GF-D8 (cell line): ENCODE measurements at regions not wholly inside any gene's neighbourhood (a gene's known extent, or its start where the extent isn't known, plus 50 kb on each side); places are given as distances from the start of the nearest gene placed in this dataset.

Experiments
- DNase-seq: peaks from one replicate; lab custom pipeline; 2025; lab: John Stamatoyannopoulos, UW

- no peak for DNase-seq
Observed at GRCh38 chr3:6097556-6097955, 763.4 kb upstream of the GRM7 start.

GRCh38 chr3:6098516-6099157, 762.3 kb upstream of the GRM7 start:
- DNase-seq, result no peak

GRCh38 chr3:6099458-6100075, 761.3 kb upstream of the GRM7 start:
- no peak for DNase-seq

GRCh38 chr3:6105187-6105586, 755.7 kb upstream of the GRM7 start:
- no peak for DNase-seq

GRCh38 chr3:6108957-6109356, 752.0 kb upstream of the GRM7 start:
- no peak for DNase-seq

GRCh38 chr3:6110451-6110850, 750.5 kb upstream of the GRM7 start:
- DNase-seq, result no peak

GRCh38 chr3:6112546-6112945, 748.4 kb upstream of the GRM7 start:
- DNase-seq, result no peak

- DNase-seq, result no peak
Observed at GRCh38 chr3:6113338-6113737, 747.6 kb upstream of the GRM7 start.

- DNase-seq, result no peak
Observed at GRCh38 chr3:6119367-6119766, 741.5 kb upstream of the GRM7 start.

- DNase-seq, result no peak
Observed at GRCh38 chr3:6120786-6121185, 740.1 kb upstream of the GRM7 start.

GRCh38 chr3:6124875-6125274, 736.0 kb upstream of the GRM7 start:
- no peak for DNase-seq

GRCh38 chr3:6125520-6125919, 735.4 kb upstream of the GRM7 start:
- no peak for DNase-seq

- DNase-seq, result no peak
Observed at GRCh38 chr3:6132684-6133432, 728.1 kb upstream of the GRM7 start.

- no peak for DNase-seq
Observed at GRCh38 chr3:6142707-6143106, 718.2 kb upstream of the GRM7 start.

GRCh38 chr3:6147883-6148282, 713.0 kb upstream of the GRM7 start:
- DNase-seq, result no peak

GRCh38 chr3:6155650-6156338, 705.1 kb upstream of the GRM7 start:
- DNase-seq, result no peak

GRCh38 chr3:6165951-6166350, 695.0 kb upstream of the GRM7 start:
- no peak for DNase-seq

GRCh38 chr3:6168256-6168655, 692.7 kb upstream of the GRM7 start:
- peak; percentile 19 for DNase-seq

GRCh38 chr3:6172871-6173642, 687.9 kb upstream of the GRM7 start:
- DNase-seq, result no peak

- no peak for DNase-seq
Observed at GRCh38 chr3:6177417-6177816, 683.5 kb upstream of the GRM7 start.

- DNase-seq, result no peak
Observed at GRCh38 chr3:6179761-6180160, 681.2 kb upstream of the GRM7 start.

- DNase-seq, result no peak
Observed at GRCh38 chr3:6180171-6180570, 680.7 kb upstream of the GRM7 start.
